ENCODE measurements at regions not wholly inside any gene's neighbourhood (a gene's known extent, or its start where the extent isn't known, plus 50 kb on each side); places are given as distances from the start of the nearest gene placed in this dataset.

DNA sequence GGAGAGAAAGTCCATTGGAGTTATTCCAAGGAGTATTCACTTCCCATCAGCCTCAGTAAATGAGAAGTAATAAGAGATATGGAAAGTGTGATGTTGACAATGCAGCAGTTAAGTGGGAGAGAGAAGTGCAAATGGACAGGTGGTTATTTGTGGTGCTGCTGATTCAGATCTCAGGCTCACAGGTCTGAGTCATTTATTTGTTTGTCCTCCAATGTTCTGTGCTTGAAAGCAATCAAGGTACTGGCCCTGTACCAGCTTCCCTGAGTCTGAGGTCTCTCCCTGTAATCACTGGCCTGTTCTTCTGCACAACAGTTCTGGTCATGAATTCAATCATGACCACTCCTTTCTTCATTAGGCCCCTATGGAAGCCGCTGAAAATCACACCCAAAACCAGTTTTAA, 827.7 kb downstream of the MAFB start:
- peak; percentile 74 for DNase-seq (ENCODE audit: low read depth)
- TF ChIP-seq CTCF (conservative IDR thresholded peaks at IDR 0.05; ENCODE audit: control insufficient read depth, insufficient read depth, low read depth, low read length) = no peak
- H3K4me3 ChIP-seq (ENCODE audit: control insufficient read depth, low read depth, low read length) = no peak overlapping the region

GRCh38 chr20:39857835-39858234, 831.2 kb downstream of the MAFB start:
- no peak for DNase-seq (ENCODE audit: low read depth)
- no peak overlapping the region for H3K4me3 ChIP-seq (ENCODE audit: control insufficient read depth, low read depth, low read length)
- TF ChIP-seq CTCF (conservative IDR thresholded peaks at IDR 0.05; ENCODE audit: control insufficient read depth, insufficient read depth, low read depth, low read length) = no peak

DNA sequence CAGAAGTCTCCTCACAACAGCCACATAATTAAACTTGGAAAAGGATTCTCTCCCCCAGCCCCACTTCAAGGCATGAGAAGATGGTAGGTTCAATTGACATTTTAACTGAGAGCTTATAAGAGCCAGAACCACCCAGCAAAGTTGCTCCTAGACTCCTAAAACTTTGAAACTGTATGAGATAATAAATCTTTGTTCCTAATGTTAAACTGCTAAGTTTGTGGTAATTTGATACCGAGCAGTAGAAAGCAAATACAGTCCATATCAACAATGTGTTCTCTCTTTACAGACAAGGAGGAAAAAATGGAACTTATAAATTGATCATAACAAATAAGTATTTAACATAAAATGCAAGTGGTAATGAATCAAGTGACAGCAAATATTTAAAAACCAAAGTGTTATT, 831.8 kb downstream of the MAFB start:
- DNase-seq (ENCODE audit: low read depth) = no peak
- no peak for TF ChIP-seq CTCF (conservative IDR thresholded peaks at IDR 0.05; ENCODE audit: control insufficient read depth, insufficient read depth, low read depth, low read length)
- no peak overlapping the region for H3K4me3 ChIP-seq (ENCODE audit: control insufficient read depth, low read depth, low read length)

GRCh38 chr20:39855799-39856198, 833.2 kb downstream of the MAFB start:
- H3K4me3 ChIP-seq (ENCODE audit: control insufficient read depth, low read depth, low read length) = no peak overlapping the region
- DNase-seq (ENCODE audit: low read depth) = peak; percentile 86
- no peak for TF ChIP-seq CTCF (conservative IDR thresholded peaks at IDR 0.05; ENCODE audit: control insufficient read depth, insufficient read depth, low read depth, low read length)

DNA sequence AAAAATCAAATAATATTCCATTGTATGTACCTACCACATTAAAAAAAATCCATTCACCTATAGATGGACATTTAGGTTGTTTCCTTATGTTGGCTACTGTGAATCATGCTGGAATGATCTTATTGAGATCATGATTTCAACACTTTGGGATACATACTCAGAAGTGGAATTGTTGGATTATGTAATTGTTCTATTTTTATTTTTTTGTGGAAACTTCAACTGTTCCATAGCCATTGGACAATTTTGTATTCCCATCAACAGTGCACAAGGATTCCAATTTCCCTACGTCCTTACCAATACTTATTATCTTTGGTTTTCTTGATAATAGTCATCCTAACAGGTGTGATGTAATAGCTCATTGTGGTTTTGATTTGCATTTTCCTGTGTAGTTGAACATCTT, 834.0 kb downstream of the MAFB start:
- TF ChIP-seq CTCF (conservative IDR thresholded peaks at IDR 0.05; ENCODE audit: control insufficient read depth, insufficient read depth, low read depth, low read length) = no peak
- DNase-seq (ENCODE audit: low read depth) = peak; percentile 46
- H3K4me3 ChIP-seq (ENCODE audit: control insufficient read depth, low read depth, low read length) = no peak overlapping the region

- no peak overlapping the region for H3K4me3 ChIP-seq (ENCODE audit: control insufficient read depth, low read depth, low read length)
- no peak for TF ChIP-seq CTCF (conservative IDR thresholded peaks at IDR 0.05; ENCODE audit: control insufficient read depth, insufficient read depth, low read depth, low read length)
- peak; percentile 89 for DNase-seq (ENCODE audit: low read depth)
These were observed 835.4 kb downstream of the MAFB start for GRCh38 chr20:39853636-39854035.

- DNase-seq (ENCODE audit: low read depth) = no peak
- H3K4me3 ChIP-seq (ENCODE audit: control insufficient read depth, low read depth, low read length) = no peak overlapping the region
- TF ChIP-seq CTCF (conservative IDR thresholded peaks at IDR 0.05; ENCODE audit: control insufficient read depth, insufficient read depth, low read depth, low read length) = no peak
These were observed 836.0 kb downstream of the MAFB start for GRCh38 chr20:39853050-39853449.
